Panc1 (cell line): ENCODE measurements at regions not wholly inside any gene's neighbourhood (a gene's known extent, or its start where the extent isn't known, plus 50 kb on each side); places are given as distances from the start of the nearest gene placed in this dataset.

ENCODE experiments used
- POLR2AphosphoS5 ChIP-seq: IDR thresholded peaks from 2 replicates; pipeline ENCODE4 v1.6.1; 2012; ENCODE audit warnings: mild to moderate bottlenecking, low read depth, low read length, moderate library complexity
- TCF7L2 ChIP-seq: IDR thresholded peaks from 2 replicates; pipeline ENCODE4 v1.6.1; 2011; ENCODE audit warnings: mild to moderate bottlenecking, low read depth, low read length, inconsistent platforms
- TF ChIP-seq, protein P1 (sequence below): fragments of 450-650 bp; IDR thresholded peaks from 2 replicates; pipeline ENCODE4 v1.5.1; 2017; ENCODE audit warnings: mild to moderate bottlenecking
- TF ChIP-seq, protein P2 (sequence below), 2 experiments: IDR thresholded peaks; 2 replicates each; pipeline ENCODE4 v1.6.1; 2011 to 2012; ENCODE audit warnings: low read depth in 2 of 2, control low read depth in 1 of 2, low read length in 1 of 2, mild to moderate bottlenecking in 1 of 2, moderate library complexity in 1 of 2; ENCODE audit not compliant: insufficient read depth in 1 of 2

DNA sequence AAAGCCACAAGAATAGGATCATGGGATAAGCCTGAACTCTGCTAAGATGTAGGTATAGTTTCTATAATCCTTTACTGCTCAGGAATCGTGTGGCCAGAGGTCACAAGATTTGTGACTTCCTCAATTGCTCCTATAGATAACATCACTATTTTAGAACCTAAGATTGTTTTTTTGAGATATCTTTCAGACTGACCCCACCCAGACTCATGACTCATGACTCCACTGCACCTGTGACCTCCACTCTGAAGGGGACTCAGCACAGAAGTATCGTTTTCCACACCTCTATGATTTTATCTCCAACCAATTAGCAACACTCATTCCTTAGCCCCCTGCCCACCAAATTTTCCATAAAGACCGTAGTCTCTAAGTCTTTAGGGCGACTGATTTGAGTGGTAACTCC lies 124.5 kb upstream of the KCNK1 start:
- TF ChIP-seq, protein P1, sequence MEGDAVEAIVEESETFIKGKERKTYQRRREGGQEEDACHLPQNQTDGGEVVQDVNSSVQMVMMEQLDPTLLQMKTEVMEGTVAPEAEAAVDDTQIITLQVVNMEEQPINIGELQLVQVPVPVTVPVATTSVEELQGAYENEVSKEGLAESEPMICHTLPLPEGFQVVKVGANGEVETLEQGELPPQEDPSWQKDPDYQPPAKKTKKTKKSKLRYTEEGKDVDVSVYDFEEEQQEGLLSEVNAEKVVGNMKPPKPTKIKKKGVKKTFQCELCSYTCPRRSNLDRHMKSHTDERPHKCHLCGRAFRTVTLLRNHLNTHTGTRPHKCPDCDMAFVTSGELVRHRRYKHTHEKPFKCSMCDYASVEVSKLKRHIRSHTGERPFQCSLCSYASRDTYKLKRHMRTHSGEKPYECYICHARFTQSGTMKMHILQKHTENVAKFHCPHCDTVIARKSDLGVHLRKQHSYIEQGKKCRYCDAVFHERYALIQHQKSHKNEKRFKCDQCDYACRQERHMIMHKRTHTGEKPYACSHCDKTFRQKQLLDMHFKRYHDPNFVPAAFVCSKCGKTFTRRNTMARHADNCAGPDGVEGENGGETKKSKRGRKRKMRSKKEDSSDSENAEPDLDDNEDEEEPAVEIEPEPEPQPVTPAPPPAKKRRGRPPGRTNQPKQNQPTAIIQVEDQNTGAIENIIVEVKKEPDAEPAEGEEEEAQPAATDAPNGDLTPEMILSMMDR: no peak
- TF ChIP-seq POLR2AphosphoS5 (no peak), TCF7L2 (no peak)
- TF ChIP-seq, protein P2, sequence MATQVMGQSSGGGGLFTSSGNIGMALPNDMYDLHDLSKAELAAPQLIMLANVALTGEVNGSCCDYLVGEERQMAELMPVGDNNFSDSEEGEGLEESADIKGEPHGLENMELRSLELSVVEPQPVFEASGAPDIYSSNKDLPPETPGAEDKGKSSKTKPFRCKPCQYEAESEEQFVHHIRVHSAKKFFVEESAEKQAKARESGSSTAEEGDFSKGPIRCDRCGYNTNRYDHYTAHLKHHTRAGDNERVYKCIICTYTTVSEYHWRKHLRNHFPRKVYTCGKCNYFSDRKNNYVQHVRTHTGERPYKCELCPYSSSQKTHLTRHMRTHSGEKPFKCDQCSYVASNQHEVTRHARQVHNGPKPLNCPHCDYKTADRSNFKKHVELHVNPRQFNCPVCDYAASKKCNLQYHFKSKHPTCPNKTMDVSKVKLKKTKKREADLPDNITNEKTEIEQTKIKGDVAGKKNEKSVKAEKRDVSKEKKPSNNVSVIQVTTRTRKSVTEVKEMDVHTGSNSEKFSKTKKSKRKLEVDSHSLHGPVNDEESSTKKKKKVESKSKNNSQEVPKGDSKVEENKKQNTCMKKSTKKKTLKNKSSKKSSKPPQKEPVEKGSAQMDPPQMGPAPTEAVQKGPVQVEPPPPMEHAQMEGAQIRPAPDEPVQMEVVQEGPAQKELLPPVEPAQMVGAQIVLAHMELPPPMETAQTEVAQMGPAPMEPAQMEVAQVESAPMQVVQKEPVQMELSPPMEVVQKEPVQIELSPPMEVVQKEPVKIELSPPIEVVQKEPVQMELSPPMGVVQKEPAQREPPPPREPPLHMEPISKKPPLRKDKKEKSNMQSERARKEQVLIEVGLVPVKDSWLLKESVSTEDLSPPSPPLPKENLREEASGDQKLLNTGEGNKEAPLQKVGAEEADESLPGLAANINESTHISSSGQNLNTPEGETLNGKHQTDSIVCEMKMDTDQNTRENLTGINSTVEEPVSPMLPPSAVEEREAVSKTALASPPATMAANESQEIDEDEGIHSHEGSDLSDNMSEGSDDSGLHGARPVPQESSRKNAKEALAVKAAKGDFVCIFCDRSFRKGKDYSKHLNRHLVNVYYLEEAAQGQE (IDR thresholded peaks at IDR 0.05; ENCODE audit: insufficient read depth in 1 of 2, low read depth in 2 of 2, low read length in 1 of 2): no peak
